PFSK-1 (cell line): ENCODE measurements at regions not wholly inside any gene's neighbourhood (a gene's known extent, or its start where the extent isn't known, plus 50 kb on each side); places are given as distances from the start of the nearest gene placed in this dataset.

Experiments
- FOXP2 ChIP-seq: optimal IDR thresholded peaks from 2 replicates; pipeline ENCODE3; 2011; ENCODE audit warnings: borderline replicate concordance, control low read depth, inconsistent platforms; ENCODE audit not compliant: insufficient read depth; ENCODE audit errors: extremely low read length, extremely low read depth
- POLR2AphosphoS5 ChIP-seq: IDR thresholded peaks from 2 replicates; pipeline ENCODE4 v1.6.1; 2012; ENCODE audit warnings: low read depth, mild to moderate bottlenecking, control low read depth, low read length, moderate library complexity
- REST ChIP-seq, 2 experiments: IDR thresholded peaks; 2 replicates each; pipeline versions ENCODE4 v1.6.1 to v1.8.0; 2011 to 2012; ENCODE audit warnings: low read depth in 2 of 2, low read length in 2 of 2, control low read depth in 1 of 2, inconsistent platforms in 1 of 2, mild to moderate bottlenecking in 1 of 2, moderate library complexity in 1 of 2; ENCODE audit not compliant: insufficient read depth in 1 of 2
- SIN3A ChIP-seq: IDR thresholded peaks from 2 replicates; pipeline ENCODE4 v1.6.1; 2012; ENCODE audit warnings: mild to moderate bottlenecking, low read length, moderate library complexity, borderline replicate concordance; ENCODE audit not compliant: insufficient read depth
- TAF1 ChIP-seq: IDR thresholded peaks from 2 replicates; pipeline ENCODE4 v1.6.1; 2012; ENCODE audit warnings: low read length, control low read depth, borderline replicate concordance; ENCODE audit not compliant: insufficient read depth

- TF ChIP-seq TAF1 (no peak), POLR2AphosphoS5 (no peak), SIN3A (no peak), REST (IDR thresholded peaks at IDR 0.05; ENCODE audit: insufficient read depth in 1 of 2, low read depth in 2 of 2, low read length in 2 of 2) (no peak), FOXP2 (no peak)
Measured at GRCh38 chr13:97124915-97125809, 97.0 kb upstream of the MBNL2 start.

GRCh38 chr13:97125810-97126738 lies 96.1 kb upstream of the MBNL2 start:
- no peak for TF ChIP-seq FOXP2

- TF ChIP-seq SIN3A (no peak), TAF1 (no peak), FOXP2 (no peak), POLR2AphosphoS5 (no peak), REST (IDR thresholded peaks at IDR 0.05; ENCODE audit: insufficient read depth in 1 of 2, low read depth in 2 of 2, low read length in 2 of 2) (no peak)
Measured at GRCh38 chr13:97127842-97128241, 94.3 kb upstream of the MBNL2 start.

GRCh38 chr13:97130190-97130589 lies 91.9 kb upstream of the MBNL2 start:
- no peak for TF ChIP-seq TAF1
- no peak for TF ChIP-seq FOXP2
- TF ChIP-seq SIN3A: no peak

GRCh38 chr13:97131447-97131846 lies 90.7 kb upstream of the MBNL2 start:
- TF ChIP-seq POLR2AphosphoS5 (no peak), REST (IDR thresholded peaks at IDR 0.05; ENCODE audit: insufficient read depth in 1 of 2, low read depth in 2 of 2, low read length in 2 of 2) (no peak), TAF1 (no peak), SIN3A (no peak), FOXP2 (no peak)

GRCh38 chr13:97133554-97133953 lies 88.6 kb upstream of the MBNL2 start:
- TF ChIP-seq POLR2AphosphoS5 (no peak), REST (IDR thresholded peaks at IDR 0.05; ENCODE audit: insufficient read depth in 1 of 2, low read depth in 2 of 2, low read length in 2 of 2) (no peak), SIN3A (no peak), TAF1 (no peak), FOXP2 (no peak)
